ENCODE measurements at regions not wholly inside any gene's neighbourhood (a gene's known extent, or its start where the extent isn't known, plus 50 kb on each side); places are given as distances from the start of the nearest gene placed in this dataset.
A peak's percentile ranks its signal among the peaks of the same experiment; 100 is the strongest.

GRCh38 chr2:64220894-64221617 is 76.8 kb upstream of the PELI1 start:
- no peak for DNase-seq (ENCODE audit: low read depth)

GRCh38 chr2:64221935-64222334 is 77.7 kb upstream of the PELI1 start:
- no peak for DNase-seq (ENCODE audit: low read depth)

GRCh38 chr2:64222351-64222750 is 78.1 kb upstream of the PELI1 start:
- DNase-seq (ENCODE audit: low read depth), result no peak

GRCh38 chr2:64223055-64223454 is 78.8 kb upstream of the PELI1 start:
- no peak for DNase-seq (ENCODE audit: low read depth)

DNA sequence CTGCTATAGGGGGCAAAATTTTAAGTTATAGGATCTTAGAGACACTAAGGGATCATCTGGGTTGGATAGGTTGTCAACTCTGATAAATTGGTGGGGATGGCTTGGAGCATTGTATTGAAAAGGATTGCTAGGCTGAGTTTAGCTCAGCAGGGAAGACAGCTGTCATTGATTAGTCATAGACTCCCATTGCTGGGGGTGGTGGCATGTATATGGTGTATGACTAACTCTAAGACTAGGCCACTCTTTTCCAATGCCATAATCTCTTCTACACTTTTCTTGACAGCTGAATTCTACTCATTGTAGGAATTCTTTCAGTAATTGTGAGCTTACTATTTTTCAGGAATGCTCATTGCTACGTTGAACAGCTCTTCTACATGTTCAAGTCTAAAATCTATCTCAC is 81.3 kb upstream of the PELI1 start:
- DNase-seq (ENCODE audit: low read depth), result peak; percentile 76

DNA sequence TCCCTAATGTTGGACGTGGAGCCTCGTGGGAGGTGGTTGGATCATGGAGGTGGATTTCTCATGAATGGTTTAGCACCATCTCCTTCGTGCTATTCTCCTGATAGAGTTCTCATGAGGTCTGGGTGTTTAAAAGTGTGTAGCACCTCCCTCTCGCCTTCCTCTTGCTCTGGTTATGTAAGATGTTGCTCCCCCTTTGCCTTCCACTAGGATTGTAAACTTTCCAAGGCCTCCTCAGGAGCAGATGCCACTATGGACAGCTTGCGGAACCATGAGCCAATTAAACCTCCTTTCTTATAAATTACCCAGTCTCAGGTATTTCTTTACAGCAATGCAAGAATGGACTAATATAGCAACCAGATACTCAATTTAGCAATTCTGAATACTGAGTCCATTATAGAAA is 82.4 kb upstream of the PELI1 start:
- DNase-seq (ENCODE audit: low read depth), result no peak

DNA sequence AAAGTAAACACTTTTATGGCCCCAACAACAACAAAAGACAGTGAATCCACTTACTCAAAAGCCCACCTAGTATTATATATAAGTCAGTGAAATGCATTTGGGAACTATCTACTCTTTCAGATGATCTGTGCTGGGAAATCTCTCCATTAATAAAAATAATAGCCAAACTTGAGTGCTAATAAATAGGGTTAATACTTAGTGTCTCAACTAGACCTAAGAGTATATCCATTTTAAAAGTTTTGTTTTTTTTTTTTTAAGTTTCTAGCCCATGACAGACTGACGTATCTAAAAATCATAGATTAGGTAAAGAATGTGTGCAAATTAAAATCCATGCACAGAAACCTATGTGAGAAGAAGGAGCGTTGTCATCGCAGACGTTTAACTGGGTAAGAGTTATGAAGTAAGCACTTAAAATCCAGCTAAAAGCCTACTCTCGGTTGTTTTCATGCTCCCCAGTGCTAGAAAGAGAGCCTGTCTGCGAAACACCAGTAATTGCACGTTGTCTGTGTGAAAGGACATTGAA is 83.4 kb upstream of the PELI1 start:
- no peak for DNase-seq (ENCODE audit: low read depth)

GRCh38 chr2:64228126-64228678 is 84.0 kb upstream of the PELI1 start:
- DNase-seq (ENCODE audit: low read depth), result peak; percentile 75

- DNase-seq (ENCODE audit: low read depth), result no peak
Measured at GRCh38 chr2:64228918-64229317, 84.7 kb upstream of the PELI1 start.

DNA sequence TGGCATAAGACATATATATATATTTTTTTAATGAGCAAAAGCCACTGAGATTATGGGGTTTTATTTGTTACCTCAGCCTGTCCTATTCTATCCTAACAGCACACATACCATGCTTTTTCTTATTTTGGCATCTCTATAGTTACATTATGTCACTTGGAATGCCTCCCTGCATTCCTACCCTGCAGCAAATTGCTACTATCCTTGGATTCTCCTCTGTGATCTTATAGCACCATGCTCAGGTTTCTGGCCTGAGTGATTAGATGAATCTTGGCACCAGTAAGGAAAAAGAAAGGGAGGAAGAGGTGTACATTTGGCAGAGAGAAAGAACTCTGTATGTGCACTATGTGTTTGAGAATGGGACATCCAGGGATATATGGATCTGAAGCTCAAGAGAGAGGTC is 86.3 kb upstream of the PELI1 start:
- DNase-seq (ENCODE audit: low read depth), result no peak

- DNase-seq (ENCODE audit: low read depth), result no peak
Measured at GRCh38 chr2:64232266-64232665, 88.0 kb upstream of the PELI1 start.

GRCh38 chr2:64233376-64233922 is 89.2 kb upstream of the PELI1 start:
- DNase-seq (ENCODE audit: low read depth), result no peak

DNA sequence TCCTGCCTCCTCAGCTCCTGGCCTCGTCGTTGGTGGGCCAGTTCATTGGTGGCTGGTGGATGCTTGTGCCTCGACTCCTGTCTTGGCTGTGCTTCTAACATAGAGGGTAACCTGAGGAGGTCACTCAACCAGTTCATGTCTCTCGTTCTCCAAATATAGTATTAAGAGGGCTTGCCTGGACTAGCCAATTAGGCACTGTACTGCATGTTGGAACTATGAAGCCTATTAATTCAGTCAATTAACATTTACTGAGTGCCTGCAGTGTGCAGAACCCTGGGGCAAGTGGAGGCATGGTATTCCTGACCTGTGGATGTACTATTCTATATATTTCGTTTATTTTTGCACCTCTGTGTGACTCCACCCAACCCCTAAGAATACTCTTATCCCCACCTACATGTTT is 89.9 kb upstream of the PELI1 start:
- DNase-seq (ENCODE audit: low read depth), result no peak

DNA sequence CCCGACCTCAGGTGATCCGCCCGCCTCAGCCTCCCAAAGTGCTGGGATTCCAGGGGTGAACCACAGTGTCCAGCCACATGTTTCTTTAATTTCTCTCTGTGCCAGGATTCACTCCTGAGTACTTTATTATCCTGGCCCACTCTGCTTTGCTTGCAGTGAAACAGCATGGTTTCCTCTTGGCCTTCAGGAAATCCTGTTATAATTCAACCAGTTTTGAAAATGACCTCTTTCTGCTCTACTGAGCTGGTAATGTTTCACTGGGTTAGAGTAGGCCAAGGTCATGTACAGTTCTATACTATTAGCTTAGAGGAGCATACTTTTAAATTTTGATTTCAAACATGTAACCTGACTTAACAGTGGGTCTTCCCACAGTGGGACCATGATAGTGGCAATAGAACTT is 90.6 kb upstream of the PELI1 start:
- DNase-seq (ENCODE audit: low read depth), result no peak

DNA sequence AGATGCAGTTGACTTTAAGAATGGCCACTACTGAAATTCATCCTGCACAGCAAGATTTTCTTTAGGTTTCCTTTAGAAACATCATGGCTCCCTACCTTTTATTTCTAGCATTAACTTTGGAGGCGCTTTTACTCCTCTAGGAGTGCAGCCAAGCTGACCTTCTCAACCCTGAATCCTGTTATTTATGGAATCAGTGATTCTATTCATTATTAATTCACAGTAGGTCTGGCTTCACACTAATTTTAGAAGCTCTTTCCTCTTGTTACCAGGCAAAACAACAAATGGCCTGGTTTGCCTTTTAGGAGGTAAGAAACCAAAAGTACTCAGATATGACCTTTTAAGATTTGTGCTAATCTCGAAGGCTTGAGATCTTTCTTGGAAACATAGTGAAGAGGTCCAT is 93.0 kb upstream of the PELI1 start:
- no peak for DNase-seq (ENCODE audit: low read depth)

DNA sequence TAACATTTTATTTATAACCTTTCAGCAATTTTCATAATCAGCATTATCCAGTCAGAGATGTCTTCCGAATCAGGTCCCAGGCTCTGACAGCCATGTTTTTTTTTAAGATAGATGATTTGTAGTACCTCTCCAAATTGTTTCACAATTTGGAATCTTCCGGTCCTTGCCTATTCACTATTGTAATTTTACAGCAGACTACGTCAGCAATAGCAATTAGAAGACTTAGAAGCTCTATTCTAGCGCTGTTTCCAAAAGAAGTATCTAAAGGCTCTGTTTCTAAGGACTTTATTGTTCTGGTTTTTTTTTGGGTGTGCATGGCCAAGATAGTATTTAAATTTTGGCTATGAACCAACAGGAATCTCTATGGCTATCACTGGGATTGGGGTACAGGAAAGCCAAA is 94.6 kb upstream of the PELI1 start:
- DNase-seq (ENCODE audit: low read depth), result no peak

- DNase-seq (ENCODE audit: low read depth), result no peak
Measured at GRCh38 chr2:64243081-64244036, 99.1 kb upstream of the PELI1 start.

DNA sequence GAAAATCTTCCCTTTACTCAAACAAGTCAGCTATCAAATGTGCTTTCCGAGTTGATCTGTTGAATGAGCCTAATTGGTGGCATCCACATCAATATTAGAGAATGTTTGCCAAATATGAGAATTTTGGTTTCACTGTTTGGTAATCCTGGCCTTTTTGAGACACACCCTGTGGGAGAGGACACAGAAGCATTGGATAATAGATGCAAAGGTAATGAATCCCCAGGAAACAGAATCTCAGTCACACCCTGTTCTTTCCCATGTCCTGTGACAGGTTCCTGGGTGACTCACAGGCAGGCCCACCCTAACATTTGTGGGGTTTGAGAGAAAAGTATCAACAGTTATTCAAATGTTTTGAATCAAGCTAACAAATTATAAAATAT is 99.8 kb upstream of the PELI1 start:
- no peak for DNase-seq (ENCODE audit: low read depth)

GRCh38 chr2:64245631-64246030 is 101.4 kb upstream of the PELI1 start:
- DNase-seq (ENCODE audit: low read depth), result no peak

- DNase-seq (ENCODE audit: low read depth), result no peak
Measured at GRCh38 chr2:64246962-64247361, 102.7 kb upstream of the PELI1 start.

DNA sequence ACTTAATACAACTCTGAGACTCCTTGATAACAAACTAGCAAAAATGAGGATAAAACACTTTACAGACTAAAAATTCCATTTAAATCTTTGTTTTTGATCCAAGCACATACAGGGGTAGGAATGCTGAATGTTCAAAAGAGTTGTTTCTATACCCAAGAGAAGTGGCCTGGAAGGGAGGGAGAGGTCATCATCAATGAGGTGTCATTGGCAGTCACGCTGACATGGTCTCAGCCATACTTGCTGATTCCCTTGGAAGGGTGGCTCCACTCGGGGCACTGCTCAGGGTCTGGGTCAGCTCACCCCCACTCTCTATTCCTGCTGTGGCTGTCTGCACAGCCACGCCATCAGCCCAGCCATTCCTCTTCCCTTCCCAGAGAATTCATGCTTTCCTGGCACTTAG is 105.2 kb upstream of the PELI1 start:
- no peak for DNase-seq (ENCODE audit: low read depth)

- no peak for DNase-seq (ENCODE audit: low read depth)
Measured at GRCh38 chr2:64250063-64250462, 105.8 kb upstream of the PELI1 start.

Data from LHCN-M2 (cell line).